ENCODE measurements at regions not wholly inside any gene's neighbourhood (a gene's known extent, or its start where the extent isn't known, plus 50 kb on each side); places are given as distances from the start of the nearest gene placed in this dataset.

- TF ChIP-seq POLR2A (IDR thresholded peaks at IDR 0.05) = no peak
- TF ChIP-seq, protein P1, sequence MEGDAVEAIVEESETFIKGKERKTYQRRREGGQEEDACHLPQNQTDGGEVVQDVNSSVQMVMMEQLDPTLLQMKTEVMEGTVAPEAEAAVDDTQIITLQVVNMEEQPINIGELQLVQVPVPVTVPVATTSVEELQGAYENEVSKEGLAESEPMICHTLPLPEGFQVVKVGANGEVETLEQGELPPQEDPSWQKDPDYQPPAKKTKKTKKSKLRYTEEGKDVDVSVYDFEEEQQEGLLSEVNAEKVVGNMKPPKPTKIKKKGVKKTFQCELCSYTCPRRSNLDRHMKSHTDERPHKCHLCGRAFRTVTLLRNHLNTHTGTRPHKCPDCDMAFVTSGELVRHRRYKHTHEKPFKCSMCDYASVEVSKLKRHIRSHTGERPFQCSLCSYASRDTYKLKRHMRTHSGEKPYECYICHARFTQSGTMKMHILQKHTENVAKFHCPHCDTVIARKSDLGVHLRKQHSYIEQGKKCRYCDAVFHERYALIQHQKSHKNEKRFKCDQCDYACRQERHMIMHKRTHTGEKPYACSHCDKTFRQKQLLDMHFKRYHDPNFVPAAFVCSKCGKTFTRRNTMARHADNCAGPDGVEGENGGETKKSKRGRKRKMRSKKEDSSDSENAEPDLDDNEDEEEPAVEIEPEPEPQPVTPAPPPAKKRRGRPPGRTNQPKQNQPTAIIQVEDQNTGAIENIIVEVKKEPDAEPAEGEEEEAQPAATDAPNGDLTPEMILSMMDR (IDR thresholded peaks at IDR 0.05) = no peak
These were observed 135.9 kb downstream of the CYP26B1 start for GRCh38 chr2:72011791-72012190.
